GM21717 (cell line): ENCODE measurements at regions not wholly inside any gene's neighbourhood (a gene's known extent, or its start where the extent isn't known, plus 50 kb on each side); places are given as distances from the start of the nearest gene placed in this dataset.
"Not testable (repeated sequence)": the region's sequence is repeated elsewhere in the genome, so short reads cannot be mapped to it uniquely, and the experiment has no call there.

ENCODE experiments used
- ATAC-seq: cut with Tn5 transposase; IDR thresholded peaks from one replicate; pipeline ENCODE4 v1.9.1; 2021; ENCODE audit warnings: mild to moderate bottlenecking, moderate library complexity; ENCODE audit not compliant: unreplicated experiment

DNA sequence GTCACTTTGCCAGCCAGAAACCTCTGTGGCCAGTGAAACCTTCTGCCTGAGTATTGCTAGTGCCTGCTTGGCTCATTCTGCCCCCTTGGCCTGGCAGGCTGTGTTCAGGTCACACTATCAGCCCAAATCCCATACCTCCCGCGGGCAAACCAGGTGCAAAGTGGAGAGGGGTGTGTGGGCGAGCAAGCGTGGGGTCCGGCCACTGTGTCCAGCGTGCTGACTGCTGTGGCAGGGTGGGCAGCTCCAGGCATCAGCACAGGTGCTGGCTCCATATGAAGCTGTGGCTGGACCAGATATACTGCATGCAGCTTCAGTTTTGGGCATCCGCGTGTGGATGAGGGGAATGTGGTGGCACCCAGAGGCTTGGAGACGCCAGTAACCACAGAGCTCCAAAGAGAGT, 576.5 kb upstream of the EDIL3 start:
- ATAC-seq = no peak

DNA sequence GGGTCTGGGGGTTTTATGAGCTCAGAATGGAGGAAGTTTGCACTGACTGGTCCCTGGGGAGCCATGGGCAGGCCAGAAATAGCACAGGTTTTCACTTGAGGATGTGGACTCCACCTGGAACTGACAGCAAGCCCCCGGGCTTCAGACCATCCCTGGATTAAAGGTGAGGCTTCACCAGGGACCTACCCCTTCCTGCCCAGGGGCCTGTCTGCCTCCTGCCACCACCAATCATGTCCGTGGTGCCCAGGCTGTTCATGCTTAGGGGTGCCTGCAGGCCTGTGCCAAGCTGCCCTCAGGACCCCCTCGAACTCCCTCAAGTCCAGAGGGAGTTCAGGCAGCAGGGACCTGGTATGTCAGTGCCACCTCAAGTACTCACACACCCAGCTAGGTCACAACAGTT, 577.2 kb upstream of the EDIL3 start:
- no peak for ATAC-seq

DNA sequence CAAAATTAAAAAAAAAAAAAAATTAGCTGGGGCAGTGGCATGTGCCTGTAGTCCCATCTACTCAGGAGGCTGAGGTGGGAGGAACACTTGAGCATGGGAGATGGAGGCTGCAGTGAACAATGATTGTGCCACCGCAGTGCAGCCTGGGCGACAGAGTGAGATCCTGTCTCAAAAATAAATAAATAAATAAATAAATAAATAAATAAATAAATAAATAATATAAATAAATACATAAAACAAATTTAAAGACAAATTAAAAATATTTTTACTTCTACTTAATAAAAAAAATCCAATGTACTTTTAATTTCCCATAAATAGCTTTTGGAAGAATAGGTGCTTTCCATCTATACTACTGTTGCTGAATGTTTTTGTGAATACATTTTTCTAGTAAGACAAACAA, 598.4 kb upstream of the EDIL3 start:
- ATAC-seq = no peak

DNA sequence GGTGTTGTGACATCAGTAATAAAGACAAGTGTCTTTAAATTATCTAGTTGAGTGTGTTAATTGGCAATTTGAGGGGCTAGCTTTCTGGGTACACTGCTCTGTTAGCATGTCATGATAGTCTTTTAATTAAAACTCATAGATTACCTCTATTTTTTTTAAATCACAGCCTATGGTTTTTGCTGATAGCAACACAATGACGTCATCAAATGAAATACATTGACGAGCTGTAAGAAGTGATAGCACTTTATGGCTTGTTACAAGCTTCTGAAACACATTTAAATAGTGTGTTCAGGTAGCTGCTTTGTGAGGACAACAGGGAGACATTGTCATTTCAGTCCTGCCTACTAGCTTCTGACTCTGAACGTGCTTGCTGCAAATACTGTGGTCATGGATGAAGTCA, 600.5 kb upstream of the EDIL3 start:
- no peak for ATAC-seq

DNA sequence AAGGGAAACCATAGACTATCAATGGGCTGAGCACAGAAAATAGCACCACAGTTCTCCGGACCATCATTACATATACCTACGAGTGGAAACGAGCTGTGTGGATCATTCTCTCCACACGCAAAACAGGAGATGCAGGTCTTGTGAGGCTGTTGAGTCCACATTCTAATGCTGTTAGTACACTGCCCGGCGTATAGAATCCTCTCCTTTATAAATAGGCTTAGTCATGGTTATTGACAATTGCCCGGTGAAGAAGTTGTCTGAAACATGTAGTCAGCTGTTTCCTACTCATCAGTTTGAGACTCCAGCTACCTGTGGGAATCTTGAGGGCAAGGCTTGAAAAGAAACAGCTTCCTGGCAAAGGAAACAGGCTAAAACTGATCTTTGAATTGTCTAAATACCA, 602.0 kb upstream of the EDIL3 start:
- ATAC-seq = no peak

DNA sequence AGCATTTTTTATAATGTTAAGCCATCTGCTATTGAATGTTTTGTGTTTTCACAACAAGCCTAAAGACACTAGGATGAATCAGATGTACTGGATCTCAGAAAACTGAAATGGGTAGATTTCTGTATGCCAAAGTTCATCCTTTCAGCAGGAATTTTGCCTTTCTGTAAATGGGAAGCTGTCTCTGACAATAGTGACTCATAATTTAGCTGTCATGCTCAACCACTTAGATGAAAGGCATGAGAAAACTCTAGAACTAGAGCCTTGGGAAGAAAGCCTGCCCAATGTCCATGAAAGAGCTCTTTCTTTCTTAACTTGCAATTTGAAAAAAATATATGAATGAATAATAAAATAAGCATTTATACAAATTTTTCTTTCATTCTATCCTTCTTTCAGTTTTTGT, 616.0 kb upstream of the EDIL3 start:
- ATAC-seq = no peak

DNA sequence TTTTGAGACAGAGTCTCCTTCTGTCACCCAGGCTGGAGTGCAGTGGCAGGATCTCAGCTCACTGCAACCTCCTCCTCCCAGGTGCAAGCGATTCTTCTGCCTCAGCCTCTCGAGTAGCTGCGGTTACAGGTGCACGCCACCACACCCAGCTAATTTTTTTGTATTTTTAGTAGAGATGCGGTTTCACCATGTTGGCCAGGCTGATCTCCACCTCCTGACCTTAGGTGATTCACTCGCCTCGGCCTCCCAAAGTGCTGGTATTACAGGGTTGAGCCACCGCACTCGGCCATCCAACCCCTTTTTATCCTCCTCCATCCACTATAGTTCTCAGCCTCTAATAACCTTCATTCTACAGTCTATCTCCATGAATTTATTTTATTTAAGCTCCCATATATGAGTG, 617.3 kb upstream of the EDIL3 start:
- not testable (repeated sequence) for ATAC-seq

DNA sequence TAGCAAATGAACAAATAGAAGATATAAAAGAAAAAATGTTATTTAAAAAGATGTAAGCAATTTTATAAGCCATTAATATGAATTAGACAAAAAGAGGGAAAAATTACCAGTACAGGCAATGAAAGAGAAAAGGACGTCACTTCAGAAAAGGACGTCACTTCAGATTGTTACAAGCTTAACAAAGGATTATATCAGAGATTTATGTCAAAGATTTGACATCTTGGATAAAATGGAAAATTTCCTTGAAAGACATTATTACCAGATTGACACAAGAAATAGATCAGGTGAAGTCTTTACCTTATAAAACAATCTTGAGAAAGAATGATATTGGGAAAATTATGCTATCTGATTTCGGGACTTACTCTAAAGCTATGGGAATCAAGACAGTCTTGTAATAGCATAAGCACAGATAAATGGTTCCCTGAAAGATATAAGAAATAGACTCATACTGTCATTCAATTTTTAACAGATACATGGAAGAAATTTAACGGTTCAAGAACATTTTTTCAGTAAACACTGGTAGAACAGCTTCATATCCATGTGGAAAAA, 625.4 kb upstream of the EDIL3 start:
- ATAC-seq = no peak

DNA sequence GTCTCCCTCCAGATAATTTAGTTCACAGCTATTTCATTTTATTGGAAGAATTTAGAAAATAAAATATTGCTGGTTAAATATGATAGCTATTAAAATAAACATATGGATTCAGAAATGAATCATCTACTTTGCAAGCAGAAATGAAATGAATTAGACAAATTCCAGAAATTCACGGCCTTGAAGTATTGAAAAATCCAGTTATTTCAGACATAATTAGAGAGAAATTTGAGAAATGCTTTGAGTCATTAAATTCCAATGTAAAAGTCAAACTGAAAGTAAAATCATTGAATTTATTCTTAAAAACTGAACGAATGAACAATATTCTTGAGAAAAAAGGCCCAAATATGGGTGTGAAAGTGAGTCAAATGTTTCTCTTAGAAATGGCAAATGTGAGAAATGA, 632.6 kb upstream of the EDIL3 start:
- ATAC-seq = no peak

DNA sequence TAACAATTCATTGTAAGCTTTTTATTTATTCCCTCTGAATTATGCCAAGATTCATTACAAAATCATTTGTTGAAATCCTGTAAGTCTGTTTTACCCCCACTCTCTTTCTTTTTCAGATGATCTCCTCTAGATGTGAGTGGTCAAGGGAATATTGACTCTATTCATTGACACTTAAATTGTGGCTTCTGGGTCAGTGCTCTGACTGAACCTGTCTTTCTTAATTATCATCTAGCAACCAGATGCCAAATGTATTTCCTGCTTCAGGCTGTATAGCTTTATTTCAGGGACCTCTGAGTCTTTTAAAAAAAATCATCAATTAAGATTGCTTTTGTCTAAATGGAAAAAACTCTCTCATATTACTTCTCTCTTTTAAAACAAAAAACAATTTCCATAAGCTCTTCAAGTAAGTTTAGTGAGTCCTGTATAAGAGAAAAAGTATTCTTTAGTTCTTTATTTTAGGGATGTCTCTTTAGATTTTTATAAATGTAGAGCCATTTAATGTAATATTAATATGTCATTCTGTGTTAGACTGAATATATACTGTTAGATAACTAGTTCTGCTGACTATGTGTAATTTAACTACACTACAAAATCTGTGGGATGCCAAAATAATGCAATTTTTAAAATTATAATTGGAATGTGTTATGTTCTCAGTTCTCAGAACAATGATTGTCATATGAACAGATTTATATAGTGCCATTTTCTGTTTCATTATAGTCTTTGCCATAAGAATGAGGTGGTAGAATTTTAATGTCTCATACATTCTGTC, 645.8 kb upstream of the EDIL3 start:
- ATAC-seq = no peak

DNA sequence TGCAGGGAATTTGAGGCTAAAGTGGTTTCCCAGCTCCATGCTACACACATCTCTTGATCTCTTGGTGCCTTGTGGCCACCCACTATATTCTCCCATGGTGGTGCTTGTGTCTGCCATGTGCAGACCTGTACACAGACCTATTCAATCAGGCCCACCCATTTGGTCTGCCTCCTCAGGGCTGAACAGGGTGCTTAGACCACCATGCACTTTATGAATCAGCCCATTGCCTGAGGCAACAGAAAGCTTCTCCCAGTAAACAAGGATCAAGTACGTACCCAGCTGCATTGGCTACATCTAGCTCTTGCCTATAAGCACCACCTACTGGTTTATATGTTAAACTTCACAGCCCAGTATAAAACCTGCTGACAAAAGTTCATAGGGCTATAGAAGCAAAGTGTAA, 664.3 kb upstream of the EDIL3 start:
- no peak for ATAC-seq

DNA sequence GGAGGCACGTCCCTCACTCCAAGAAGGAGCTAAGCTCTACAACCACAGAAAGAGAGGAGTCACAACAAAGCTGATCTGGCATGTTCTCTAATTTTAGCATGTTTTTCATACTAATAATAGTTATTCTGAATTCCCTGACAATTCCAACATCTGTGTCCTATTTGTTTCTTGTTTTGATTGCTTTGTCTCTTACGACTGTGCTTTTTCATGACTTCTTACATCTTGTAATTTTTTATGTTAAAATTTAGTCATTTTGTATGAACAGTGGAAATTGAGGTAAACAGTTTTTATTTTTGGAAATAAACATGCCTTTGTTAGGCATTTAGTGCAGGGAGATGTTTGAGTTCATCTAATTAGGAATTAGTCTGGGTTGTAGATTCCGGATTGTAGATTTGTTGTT, 668.1 kb upstream of the EDIL3 start:
- no peak for ATAC-seq

DNA sequence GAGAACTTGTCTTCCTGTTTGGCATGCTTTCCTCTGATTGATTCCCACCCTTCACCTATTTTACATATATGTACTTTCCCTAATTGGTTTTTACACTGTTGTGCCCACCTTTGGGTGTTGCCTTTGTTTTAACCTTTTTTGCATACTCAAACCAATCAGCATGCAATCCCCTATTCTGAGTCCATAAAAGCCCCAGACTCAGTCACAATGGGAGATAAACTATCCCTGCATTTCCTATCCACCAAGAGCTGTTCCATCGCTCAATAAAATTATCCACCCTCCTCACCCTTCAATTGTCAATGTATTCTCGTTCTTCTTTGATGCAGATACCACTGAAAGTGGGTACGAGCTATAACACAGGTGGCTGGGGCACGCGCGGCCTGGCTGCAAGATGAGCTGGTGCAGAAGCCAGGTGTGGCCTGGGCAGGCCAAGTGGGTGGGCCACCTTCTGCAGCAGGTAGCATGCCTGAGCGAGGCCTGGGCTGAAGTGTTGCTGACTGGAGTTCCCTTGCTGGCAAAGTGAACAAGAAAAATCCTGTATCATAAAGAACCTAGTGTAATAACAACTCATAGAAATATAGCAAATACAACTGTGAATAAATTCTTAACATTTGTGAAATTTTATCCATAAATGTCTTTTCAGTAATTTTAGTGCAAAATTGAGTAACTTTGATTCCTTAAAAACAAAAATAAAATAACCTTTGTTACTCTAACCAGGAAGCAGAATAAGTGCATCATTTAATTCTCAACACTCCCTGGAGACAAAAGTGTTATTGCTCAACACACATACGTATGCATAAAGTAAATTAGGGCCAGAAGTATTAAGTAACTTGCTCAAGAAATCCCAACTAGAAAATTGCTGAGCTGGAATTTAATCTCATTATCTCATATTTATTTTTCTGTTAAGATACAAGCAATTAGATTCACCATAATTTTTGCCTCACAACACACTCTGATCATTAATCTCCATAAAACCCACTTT, 685.3 kb upstream of the EDIL3 start:
- ATAC-seq = no peak

DNA sequence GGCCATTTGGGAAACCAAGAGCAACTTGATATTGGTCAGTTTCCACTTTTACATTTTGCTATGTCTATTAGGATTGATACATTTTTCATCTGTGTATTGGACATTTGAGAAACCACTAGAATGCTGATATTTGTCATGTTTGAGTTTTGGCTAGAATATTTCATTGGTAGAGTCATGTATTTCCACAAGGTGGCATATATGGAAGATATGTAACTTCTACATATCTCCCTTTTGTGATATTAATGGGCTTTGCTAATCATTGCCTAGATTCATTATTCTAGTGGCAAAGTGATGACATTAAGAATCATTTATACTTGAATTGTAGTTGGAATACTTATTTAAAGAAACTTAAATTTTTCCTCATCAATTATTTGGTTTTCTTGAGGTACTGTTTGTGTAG, 692.9 kb upstream of the EDIL3 start:
- ATAC-seq = no peak

DNA sequence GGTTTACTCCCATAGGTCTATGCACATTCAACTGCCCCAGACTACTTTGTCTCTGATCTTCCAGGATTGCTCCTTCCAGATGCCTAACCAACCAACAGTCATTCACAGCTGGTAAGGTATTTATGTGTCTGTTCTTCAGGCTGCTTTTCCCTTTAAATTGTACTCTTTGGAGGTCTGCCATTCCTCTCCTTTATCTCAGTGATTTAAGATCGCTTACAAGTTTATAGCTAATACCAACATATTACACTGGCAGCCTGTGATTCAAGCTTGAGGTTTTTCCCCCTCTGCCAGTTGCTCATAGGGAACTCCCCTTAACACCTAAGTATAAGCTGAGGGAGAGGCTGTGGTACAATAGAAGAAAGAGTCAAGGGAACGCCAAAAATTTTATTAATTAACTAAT, 711.7 kb upstream of the EDIL3 start:
- ATAC-seq = no peak

DNA sequence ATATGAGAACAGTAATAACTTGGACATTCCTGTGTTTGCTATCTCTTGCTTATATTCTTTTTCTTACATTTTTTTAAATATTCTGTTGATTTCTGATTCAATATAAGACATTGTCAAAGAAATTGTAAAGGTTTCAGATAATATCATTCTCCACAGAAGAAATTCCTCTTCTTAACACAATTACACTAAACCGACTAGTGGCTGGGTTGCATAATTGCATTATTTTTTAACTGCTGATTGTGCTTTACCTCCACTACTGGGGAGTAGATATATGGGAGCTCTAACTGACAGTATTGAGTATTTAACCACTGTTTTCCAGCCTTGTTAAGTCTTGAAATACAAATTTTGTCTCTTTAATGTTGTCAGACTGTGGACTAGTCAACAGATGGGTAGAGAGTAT, 723.8 kb upstream of the EDIL3 start:
- no peak for ATAC-seq

DNA sequence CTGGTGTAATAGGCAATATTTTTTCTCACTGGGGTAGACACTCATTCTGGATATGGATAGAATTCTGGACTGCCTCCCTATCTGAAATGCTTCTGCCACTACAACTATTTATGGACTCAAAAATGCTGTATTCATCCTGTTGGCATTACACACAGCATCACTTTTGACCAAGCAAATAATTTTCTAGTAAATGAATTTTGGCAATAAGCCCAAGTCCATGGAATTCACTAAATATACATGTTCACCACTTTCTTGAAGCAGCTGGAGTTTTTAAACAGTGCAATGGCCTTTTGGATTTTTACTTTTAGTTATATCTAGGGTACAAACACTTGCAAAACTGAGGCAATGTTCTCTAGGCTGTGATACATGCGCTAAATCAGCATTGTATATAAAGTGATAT, 724.9 kb upstream of the EDIL3 start:
- no peak for ATAC-seq

DNA sequence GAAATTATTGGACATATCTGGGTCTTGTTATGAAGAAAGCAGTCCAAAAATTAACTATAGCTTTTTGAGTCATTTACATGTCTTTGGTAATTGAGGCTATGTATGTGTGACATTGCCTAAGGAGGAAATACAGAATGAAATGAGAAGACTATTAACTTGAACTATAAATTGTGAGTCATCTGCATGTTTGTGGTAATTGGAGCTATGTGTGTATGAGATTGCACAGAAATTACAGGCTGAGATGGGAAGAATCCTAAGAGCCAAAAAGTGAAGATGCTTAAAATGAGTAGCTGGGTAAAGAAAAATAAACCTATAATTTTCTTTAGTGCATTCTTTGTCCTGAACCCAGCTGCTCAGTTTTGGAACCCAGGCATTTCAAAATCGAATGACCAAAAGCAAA, 747.6 kb upstream of the EDIL3 start:
- no peak for ATAC-seq

DNA sequence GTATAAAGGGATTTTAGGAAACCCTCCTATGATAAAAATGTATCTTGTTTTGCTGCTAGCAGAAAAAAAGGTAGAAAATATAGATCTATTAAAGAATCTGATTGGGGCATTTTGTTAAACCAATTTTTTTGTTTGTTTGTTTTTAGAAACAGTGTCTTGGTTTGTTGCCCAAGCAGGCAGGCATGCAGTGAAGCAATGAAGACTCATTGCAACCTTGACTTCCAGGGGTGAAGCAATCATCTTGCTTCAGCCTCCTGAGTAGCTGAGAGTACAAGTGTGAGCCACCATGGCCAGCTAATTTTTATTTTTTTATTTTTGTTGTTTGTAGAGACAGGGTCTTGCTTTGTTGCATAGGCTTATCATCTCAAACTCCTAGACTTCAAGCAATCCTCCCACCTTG, 755.8 kb upstream of the EDIL3 start:
- ATAC-seq = no peak

DNA sequence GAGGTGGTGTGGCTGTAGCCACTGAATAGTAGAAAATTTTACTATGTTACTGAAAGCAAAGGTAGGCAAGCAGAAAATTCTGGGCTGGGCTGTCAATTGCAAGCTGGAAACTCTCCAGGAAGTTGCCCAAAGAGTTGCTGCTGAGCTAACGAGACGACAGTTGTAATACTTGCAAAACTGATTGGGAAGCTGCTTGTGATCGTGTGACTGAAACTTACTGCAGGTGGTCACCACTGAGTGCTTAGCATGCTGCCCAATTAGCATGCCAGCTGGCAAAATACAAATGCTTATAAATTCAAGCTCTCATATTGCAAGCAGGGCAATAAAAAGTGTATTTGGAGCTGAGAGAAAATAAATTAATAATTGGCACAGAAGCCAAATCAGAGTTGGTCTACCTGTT, 758.5 kb upstream of the EDIL3 start:
- no peak for ATAC-seq

DNA sequence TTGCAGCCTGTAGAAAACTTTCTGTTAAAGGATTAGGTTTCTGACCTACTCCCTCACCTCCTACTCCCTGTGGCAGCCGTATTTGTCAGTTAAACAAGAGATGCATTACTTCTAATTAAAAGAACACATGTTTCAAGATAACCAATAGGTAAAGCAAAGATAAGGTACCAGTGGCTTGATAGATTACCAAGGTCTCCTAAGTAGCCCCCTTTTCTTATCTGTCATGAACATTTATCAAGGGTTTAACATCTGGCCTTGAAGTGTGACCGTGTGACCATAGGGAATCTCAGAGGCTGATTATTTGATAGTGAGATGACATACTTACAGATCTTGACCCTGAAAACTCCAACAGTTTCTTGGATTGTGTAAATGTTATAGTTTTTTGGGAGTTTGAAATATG, 764.0 kb upstream of the EDIL3 start:
- no peak for ATAC-seq

DNA sequence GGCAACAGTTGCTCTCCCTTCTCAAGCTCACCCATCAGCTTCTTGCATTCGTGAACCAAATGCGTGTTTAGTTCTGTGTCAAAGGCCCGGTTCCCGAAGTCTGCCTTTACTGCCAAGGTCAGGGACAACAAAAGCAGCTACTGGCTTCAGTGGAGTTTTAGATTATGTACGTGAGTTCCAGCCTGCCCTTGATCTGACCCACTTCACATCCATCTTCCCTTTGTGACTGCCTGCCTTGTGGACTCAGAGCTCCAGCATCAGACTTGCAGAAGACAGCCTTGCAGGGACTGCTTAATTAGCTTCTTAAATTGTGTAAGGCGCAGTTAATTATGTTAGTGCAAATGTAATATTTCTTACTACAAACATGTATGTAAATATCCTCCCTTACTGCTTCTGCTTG, 774.7 kb upstream of the EDIL3 start:
- no peak for ATAC-seq
